Inferior parietal cortex (tissue), 1 donor: ENCODE measurements at regions not wholly inside any gene's neighbourhood (a gene's known extent, or its start where the extent isn't known, plus 50 kb on each side); places are given as distances from the start of the nearest gene placed in this dataset.
"Not testable (repeated sequence)": the region's sequence is repeated elsewhere in the genome, so short reads cannot be mapped to it uniquely, and the experiment has no call there.

Experiments used
- DNase-seq: peaks from one replicate; pipeline ENCODE4 v3.0.0-alpha.2; 2016; ENCODE audit errors: extremely low spot score

DNA sequence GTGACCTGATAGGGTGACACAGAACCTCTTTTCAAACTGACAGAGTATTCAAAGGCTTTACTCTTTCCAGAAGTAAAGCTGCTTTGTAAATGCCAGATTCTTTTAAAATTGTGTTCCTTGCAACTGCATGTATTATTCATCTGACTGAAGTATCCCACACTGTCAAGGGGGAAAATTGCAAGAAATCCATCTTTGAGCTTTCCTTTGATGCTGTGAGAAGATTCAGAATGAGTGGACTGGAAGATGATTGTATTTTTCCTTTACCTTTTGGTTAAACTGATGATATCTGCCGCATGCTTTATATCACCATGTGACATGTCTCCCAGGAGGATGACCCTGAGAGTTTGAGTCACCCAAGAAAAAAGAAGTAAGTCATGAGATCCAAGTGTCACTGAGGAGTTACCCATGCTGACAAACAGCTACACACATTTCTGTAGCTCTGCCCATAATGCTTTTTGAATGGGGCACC is 250.8 kb upstream of the CBLB start:
- DNase-seq, result no peak

DNA sequence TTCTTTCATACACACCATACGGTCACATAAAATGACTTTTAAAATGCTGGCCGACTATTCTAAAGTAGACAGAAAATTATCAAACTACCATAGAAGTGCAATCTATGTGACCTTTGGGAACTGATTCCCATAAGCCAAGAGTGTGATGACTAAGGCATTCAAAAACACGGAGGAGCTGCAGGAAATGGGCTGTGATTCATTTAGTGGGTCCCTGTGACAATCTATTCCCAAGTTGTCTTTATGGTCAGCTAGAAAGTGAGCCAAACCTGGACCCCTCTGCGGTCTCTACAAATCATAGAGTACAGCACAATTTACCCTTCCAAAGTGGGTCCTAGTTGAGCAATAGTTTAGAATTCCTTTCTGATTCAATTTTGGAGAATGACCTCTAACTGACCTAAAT is 251.5 kb upstream of the CBLB start:
- DNase-seq, result no peak

DNA sequence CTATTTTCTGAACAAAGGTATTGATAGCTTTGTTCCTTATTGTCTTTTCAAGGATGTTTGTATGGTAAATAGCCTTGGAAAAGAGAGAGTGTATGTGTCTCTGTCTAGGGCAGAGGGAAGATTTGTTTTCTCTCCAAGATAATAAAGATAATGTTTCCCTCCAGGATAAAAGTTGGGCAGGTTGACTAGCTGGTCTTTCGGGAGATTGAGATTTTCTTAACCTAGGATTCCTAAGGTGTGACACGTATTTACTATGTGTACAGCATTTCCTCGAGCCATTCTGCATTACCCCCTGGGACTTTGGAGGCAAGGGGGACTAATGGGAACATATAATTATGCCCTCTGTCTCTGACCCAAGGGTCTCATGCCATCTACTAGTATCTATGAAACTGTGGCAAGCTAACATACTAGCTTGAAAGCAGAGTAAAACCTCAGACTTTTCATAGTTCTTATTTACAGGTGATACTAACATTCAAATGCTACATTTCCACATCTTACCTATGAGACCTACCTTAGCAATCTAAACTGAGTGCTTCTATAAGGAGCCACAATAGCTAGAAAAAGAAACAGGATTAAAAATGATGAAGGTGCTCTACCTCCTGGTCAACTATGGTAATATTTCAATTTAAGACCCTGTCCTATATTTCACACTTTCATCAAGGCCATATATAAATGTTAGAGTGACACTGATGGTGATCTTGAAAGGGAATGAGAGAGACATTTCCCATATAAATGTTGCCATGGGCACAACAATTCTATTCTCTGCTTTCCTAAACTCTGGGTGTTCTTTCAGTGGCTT is 252.9 kb upstream of the CBLB start:
- DNase-seq, result no peak

DNA sequence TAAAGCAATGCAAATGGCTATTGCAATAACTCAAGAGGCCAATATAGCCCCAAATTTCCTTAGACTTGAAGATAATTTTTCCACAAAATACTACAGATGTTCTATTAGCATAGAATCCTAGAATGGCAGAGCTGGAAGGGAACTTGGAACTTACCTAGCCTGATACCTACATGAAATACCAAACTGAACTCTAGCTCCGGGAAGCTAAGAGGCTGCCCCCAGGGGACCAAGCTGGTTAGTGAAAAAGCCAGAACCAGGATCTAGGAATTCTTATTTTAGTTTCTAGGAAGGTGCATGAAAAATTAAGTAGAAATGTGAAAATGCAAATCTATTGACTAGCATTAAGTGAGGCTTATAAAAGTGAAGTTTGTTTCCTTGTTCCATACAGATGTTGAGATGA is 256.0 kb upstream of the CBLB start:
- DNase-seq, result no peak

DNA sequence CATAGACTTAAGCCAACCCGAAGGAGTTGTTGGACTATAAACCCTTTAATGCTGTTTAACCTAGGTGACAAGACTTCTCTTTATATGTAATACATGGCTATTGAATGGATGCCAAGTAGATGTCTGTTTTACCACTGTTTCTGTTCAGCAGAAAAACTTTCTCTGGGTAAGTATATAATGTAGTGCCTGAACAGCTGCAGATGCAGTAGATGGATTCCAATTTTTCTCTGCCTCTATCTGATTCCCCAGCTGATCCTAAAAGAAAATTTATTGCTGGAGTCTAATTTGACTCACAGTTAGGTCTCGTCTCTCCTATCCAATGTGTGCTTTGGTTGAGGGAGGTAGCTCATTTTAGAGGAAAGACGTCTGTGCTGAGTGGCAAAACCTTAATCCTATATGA is 256.5 kb upstream of the CBLB start:
- DNase-seq, result no peak

DNA sequence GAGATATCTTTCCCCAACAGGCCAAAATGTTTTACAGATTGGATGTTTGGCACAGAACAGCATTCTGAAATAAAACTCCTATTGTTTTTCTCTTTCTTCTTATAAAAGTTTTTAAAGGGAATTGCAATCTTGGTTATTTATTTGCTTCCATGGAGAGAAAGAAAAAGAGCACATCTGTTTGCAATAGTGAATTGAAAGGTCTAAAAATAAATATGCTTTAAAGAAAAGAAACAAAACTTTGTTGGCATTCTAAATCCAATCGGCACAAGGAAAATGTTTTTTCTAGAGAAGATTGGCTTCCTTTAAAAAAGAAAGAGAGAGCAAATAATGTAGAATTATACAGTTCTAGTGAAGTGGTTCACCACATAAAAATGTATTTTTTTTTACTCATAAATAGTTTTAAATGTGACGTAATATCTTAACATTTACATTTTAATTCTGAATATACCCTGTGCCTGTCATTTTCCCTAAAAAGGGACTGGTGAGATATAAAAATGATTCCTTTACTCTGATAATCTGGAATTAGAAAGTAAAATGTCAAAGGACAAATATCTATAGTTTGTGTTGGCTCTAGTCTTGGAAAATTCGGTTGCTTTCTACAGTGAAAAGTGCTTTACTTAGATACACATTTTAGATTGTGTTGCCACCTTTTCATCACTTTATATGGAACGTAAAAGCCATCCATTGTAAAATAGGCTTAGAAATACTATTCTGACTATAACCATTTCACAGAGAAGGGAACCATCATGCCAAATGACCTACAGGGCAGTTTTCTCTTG is 257.4 kb upstream of the CBLB start:
- DNase-seq, result no peak

DNA sequence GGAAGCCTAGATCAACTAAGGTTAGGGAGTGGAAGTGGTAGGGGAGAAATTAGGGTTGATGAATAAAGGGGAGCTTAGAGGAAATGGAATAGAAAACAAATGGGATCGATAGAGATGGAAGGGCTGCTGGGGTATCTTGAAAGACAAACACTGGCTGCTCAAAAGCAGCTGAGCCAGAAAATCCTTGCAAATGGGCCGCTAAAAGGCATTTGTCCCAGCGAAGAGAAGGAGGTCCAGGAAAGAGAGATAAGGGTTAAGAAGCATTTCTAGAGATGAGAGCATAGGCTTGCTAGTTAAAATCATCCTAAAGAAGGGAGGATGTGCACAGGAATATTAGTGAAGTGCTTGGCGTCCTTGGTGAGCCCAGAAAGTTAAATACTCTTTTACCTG is 258.0 kb upstream of the CBLB start:
- DNase-seq, result no peak

DNA sequence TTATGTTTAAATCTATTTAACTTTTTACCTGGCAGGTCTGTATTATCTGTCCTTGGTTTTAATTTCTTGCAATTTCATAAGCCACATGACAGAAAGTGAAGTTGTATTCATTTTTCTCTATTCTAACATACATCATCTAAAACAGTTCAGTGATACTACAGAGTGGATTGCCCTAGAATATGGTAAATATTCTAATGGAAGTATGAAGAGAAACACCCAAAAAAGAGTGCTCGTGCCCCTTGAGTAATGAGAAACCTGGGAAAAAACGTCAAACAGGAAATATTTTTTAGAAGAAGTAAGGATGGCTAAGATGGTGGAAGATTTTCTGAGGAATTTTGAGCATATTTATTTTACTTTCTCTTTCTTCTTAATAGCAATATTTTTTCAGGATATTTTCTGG is 261.1 kb upstream of the CBLB start:
- DNase-seq, result no peak

DNA sequence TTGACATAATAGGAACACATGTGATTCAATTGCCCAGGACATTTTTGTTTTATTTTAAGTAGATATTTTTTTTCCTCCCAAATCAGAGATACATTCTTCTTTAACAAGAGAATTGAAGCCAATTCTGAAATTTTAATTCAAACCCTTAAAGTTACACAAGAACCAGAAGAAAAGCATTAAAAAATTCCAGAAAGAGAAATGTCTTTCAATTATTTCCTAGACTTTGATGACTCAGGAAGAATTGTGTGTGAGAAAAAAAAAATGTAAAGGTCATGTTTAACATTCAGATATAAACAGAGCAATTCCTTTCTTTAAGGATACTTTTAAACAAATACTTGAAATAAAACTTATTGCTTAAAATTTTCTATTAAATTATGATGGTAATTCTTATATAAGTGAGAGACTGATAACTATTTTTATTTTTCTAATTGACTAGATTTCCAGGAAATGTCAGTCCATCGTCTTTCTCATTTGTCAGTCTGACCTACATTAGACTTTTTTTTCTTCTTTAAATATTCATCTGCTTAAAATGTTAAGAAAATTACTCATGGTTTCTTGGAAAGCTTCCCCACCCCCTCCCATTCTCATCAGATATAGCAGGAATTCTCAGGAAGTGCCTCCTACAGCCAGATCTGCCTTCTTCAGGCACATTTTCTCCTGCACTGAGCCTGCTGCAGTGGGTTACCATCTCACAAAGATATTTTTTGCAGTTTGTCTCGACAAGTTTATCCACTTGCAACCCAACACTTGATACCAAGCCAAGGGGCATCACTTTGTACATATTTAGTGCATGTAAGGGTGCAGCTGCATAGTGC is 261.8 kb upstream of the CBLB start:
- DNase-seq, result peak; percentile 20

DNA sequence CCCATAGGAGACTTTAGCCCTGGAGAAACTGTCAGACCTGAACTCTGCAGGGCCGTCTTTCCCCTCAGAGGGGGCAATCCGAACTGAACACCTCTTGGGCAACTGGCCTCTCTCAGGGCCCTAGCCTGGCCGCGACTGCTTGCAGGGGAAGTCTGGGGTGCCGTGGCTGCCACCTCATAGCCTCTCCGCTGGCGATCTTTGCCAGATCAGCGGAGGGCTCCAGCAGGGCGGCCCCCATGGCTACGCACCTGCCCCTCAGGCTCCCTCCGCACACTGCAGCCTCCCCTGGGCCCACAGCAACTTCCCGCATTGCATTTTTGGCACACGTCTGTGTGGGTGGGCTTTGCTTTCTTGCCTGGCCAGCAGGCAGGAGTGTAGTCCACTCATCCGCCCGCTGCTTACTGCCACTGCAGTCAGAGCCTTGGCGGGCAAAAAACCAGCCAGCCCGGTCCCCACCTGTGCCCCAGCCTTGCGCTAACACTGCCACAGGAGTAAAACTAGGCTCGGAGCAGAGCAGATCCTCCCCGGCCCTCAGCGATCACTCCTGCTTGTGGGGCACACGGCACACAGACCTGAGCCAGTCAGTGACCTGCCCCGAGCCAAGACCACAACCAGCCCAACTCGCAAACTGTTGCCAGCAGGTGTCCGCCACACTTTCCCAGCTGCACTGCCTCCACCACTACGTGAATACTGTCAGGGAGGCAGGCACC is 266.8 kb upstream of the CBLB start:
- no peak for DNase-seq

DNA sequence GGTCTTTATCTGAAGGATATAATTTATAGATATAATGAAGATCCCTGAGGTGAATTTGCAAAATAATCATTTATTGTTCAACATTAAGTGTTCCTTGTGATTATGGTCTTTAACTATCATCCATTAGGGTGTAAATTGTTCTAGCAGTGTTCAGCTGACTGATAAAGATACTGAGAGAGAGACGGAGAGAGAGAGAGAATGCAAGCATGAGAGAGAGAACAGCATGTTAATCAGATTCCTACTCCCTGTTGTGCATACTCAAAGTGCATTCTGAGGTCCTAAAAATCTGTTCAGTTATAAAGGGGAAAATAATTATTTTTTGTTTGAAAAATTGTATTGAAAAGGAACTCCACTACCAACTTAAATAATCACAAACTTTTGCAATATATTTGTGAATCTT is 271.0 kb upstream of the CBLB start:
- DNase-seq, result no peak

DNA sequence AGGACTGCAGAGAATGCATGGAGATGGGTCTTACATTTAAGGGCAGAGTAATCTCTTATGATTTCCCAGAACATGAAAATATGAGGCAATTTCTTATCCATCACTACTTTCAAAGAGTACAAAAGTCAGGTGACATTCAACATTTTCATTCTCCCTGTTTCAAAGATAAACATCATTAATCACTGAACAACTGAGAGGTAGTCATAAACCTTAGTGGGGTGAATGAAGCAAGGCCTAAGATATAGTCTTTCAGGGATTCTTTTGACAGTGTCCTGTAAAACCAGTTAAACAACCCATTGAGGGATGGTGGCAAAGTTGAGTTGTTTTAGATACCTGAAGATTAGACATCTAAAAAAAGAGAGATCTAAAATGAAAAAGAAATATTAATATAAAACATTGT is 271.6 kb upstream of the CBLB start:
- no peak for DNase-seq

DNA sequence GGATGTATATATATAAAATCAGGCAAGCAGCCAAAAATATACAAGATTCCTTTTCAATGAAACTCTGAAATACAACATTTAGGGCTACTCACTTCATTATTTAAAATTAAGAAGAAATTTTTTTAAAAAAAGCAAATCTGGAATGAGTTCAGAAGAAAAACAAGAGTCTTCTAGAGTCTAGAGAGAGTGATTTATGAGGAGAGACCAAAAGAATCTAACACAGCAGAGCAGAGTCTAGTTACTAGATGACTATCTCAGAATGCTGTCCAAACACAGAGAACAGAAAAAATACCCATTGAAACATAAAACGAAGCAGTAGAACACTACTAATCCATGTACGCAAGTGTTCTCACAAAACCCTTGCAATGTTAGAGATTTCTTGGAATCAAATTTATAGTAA is 275.2 kb upstream of the CBLB start:
- DNase-seq, result no peak

DNA sequence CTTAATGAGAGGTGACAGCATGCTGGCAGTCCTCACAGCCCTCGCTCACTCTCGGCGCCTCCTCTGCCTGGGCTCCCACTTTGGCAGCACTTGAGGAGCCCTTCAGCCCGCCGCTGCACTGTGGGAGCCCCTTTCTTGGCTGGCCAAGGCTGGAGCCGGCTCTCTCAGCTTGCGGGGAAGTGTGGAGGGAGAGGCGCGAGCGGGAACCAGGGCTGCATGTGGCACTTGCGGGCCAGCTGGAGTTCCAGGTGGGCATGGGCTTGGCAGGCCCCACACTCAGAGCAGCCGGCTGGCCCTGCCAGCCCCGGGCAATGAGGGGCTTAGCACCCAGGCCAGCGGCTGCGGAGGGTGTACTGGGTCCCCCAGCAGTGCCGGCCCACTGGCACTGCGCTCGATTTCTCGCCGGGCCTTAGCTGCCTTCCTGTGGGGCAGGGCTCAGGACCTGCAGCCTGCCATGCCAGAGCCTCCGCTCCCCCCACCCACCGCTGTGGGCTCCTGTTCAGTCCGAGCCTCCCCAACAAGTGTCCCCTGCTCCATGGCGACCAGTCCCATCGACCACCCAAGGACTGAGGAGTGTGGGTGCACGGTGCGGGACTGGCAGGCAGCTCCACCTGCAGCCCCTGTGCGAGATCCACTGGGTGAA is 279.7 kb upstream of the CBLB start:
- not testable (repeated sequence) for DNase-seq

DNA sequence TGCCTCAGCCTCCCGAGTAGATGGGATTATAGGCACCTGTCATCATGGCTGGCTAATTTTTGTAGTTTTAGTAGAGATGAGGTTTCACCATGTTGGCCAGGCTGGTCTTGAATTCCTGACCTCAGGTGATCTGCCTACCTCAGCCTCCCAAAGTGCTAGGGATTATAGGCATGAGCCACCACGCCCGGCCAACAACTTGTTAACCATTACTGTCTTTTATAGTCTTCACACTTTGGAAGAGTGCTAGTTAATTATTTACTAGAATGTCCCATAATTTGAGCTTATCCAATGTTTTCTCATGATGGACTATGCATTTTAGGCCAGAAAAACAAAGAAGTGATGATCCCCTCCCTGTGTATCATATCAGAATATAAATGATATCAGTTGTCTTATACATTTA is 288.6 kb upstream of the CBLB start:
- DNase-seq, result no peak

DNA sequence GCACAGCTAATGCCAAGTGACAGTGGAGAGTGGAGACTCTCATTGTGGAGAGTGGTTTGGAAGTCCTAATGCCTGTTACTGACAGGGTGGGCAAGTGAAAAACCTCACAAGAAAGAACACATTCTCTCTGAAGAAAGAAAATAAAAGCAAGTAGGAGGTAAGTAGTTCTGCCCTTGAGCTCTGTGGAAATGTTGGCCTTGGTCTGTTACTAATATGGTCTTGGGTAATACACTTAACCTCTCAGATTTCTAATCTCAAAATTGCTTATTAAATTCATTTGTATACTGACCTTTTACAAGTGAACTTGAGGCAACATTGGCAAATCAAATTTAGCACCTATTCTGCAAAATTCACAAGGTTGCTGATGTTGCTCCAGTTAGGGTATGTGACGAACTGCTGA is 291.6 kb upstream of the CBLB start:
- no peak for DNase-seq

DNA sequence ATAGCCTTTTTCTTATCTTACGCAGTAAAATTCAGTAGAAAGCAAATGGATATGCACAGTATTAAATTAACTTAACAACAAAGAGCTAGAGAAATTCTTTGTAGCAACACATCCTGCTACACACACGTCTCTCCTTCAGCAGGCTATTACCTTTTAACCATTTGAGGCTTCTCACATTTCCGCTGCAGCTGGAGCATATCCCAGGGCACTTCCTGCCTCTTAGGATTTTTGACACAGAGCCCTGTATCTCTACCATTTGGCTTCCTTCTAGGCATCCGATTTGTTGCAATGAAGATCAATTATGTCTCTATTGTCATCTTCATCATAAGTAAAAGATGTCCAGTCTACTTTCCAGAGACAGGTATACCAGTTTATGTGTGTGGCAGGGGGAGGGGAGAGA is 292.4 kb upstream of the CBLB start:
- DNase-seq, result no peak

DNA sequence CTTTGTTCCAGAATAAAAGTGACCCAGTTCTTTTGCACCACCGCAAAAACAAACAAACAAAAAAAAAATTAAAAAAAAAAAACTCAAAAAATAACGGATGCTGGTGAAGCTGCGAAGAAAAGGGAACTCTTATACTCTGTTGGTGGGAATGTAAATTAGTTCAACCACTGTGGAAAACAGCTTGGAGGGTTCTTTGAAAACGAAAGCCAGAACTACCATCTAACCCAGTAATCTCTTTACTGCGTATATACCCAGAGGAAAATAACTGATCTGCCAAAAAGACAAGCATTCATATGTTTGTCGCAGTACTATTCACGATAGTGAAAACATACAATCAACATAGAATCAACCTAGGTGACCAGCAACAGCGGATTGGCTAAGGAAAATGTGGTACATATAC is 298.9 kb upstream of the CBLB start:
- DNase-seq, result no peak

DNA sequence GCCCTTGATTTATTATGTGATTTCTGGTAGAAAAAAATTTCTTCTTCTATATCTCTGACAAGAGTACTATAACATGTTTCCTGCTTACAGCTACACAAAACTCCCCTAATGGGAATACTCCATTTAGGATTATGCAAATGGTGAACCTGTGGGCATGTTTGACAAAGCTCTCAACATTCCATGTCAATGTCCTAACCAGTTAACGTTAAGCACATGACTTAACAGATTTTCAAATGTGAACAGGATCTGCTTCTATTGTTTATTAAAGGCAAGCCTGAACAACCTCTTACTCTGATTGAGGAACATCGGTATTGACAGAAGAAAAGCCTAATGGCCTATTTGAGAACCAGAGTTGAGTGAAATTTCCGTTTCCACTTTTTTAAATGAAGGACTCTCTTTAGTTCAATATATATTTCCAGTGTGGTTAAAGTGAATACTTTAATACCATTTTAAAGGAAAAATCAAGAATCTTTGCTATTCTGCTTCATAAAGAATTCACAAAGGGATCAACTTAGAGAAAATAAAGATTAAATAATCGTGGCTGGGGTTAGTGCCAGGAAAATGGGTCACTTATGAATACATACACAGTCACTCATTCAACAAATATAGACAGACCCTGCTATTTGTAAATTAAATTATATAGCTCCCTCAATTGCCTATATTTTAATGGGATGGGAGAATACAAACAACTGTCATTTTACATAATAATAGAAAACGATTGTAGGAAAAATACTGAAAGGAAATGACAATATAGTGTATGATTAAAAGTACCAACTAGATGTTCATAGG is 300.3 kb upstream of the CBLB start:
- no peak for DNase-seq

DNA sequence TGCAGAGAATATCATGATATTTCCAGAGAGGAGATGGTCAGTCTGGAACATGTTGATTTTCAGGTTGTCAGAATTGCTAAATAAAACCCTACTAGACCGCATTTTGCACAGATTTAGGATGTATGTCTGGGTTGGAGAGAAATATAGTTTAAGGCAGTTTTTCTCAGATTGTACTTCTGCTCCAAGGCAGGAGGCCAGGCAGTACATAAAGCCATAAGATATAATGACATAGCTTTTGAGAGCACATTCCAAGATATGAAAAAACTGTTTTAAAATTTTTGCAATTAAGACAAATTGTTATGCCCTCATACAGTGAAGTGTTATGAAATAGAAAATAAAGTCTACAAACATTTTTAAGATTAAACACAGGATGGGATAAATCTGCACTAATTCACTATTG is 301.8 kb upstream of the CBLB start:
- DNase-seq, result no peak

DNA sequence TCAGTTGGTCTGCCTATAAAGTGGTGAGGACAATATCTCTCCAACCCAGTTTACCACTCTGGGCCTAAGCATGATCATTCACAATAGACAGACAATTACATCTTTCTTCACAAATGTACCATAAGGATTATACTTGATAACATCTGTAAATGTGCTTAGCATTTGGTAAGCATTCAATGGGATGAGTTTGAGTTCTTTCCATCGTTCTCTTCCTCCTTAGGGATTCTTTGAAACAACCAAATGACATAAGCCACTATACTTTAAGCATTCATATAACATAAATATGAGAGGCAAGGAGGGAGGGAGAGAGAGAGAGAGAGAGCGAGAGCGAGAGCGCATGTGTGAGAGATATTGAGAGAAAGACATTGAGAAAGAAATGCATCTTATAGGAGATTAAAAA is 303.3 kb upstream of the CBLB start:
- DNase-seq, result no peak
